SJSA1 (cell line): ENCODE measurements at regions not wholly inside any gene's neighbourhood (a gene's known extent, or its start where the extent isn't known, plus 50 kb on each side); places are given as distances from the start of the nearest gene placed in this dataset.
"Not testable (repeated sequence)": the region's sequence is repeated elsewhere in the genome, so short reads cannot be mapped to it uniquely, and the experiment has no call there.

Source experiments
- DNase-seq, 2 experiments: peaks; one replicate each; pipeline ENCODE4 v3.0.0-alpha.2; 2015 to 2020; ENCODE audit warnings: low spot score in 2 of 2, low read depth in 1 of 2
- H3K27ac ChIP-seq: fragments of 250-450 bp; sonication (Bioruptor Pico); 2 replicates; pipeline ENCODE4 v1.5.1; 2020; ENCODE audit warnings: mild to moderate bottlenecking, moderate library complexity
- H3K27me3 ChIP-seq: fragments of 250-450 bp; sonication (Bioruptor Pico); replicated peaks from 2 replicates; pipeline ENCODE4 v1.5.1; 2020; ENCODE audit warnings: mild to moderate bottlenecking, moderate library complexity
- H3K36me3 ChIP-seq: fragments of 250-450 bp; sonication (Bioruptor Pico); 2 replicates; pipeline ENCODE4 v1.5.1; 2020; ENCODE audit warnings: mild to moderate bottlenecking
- H3K4me1 ChIP-seq: fragments of 250-450 bp; sonication (Bioruptor Pico); replicated peaks from 2 replicates; pipeline ENCODE4 v1.6.1; 2021; ENCODE audit warnings: mild to moderate bottlenecking
- H3K4me3 ChIP-seq: fragments of 250-450 bp; sonication (Bioruptor Pico); 2 replicates; pipeline ENCODE4 v1.5.1; 2020; ENCODE audit warnings: mild to moderate bottlenecking
- H3K9me3 ChIP-seq: fragments of 250-450 bp; sonication (Bioruptor Pico); replicated peaks from 2 replicates; pipeline ENCODE4 v1.5.1; 2020; ENCODE audit warnings: mild to moderate bottlenecking

DNA sequence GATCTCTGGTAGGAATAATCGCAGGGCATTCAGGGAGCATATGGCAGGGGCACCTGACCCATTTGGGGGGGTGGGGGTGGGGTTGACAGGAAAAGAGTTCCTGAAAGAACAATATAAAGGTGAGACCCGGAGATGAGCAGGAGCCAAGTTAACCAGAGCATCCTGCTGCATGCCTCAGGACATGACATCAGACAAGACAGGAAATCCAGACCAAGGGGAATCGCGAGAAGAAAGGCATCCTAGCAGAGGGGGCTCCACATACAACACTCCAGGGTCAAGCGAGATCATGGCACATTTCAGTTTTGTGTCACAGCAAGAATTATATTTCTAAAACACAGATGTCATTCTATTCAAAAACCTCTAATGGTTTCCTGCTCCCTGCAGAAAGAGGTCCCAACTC is 393.1 kb downstream of the COG6 start:
- no peaks in the 10 kb centered on the region for H3K36me3 ChIP-seq
- H3K27ac ChIP-seq, result no peak overlapping the region
- no peaks in the 10 kb centered on the region for H3K4me1 ChIP-seq
- H3K27me3 ChIP-seq, result no peaks in the 10 kb centered on the region
- no peak overlapping the region for H3K4me3 ChIP-seq
- H3K9me3 ChIP-seq, result no peaks in the 10 kb centered on the region
- DNase-seq, result no peak

DNA sequence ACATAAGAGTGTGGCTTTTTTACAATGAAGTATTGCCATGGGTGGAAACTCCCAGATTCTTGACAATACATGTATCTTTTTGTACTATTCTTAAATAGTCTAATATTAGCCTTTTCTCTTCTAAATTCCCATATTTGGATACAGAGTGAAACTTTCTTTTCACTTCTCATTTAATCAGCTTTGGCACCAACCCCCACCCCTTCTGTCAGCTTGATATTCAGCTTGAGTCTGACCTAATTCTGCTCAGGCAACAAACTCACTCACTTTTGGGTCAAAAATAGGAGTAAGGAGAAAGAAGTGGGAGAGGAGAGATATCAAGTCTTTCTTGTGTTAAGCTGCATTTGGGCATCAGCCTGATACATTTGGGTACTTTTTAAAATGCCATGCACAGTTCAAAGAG is 397.5 kb downstream of the COG6 start:
- no peak for DNase-seq
- Histone ChIP-seq H3K4me1 (no peaks in the 10 kb centered on the region), H3K4me3 (no peak overlapping the region), H3K9me3 (no peaks in the 10 kb centered on the region), H3K27ac (no peak overlapping the region), H3K36me3 (no peaks in the 10 kb centered on the region), H3K27me3 (no peaks in the 10 kb centered on the region)

DNA sequence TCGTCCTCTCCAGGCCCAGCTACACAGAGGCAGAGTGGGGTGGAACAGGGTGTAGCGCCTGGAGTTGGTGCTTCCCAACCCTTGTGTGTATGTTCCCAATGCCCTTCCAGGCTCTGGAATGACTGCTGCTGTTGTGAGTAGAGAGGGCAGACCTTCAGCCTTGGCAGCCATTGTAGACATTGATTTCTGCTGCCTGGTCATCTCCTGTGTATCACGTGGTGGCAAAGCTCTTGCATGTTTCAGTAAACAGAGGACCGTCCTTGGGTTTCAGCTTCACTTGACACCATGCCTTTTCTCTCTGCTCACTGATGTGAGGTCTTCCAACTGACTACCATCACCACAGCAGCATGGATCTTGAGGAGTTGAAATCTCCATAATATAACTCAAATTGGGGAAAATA is 397.9 kb downstream of the COG6 start:
- DNase-seq, result no peak
- H3K9me3 ChIP-seq, result no peaks in the 10 kb centered on the region
- H3K27ac ChIP-seq, result no peak overlapping the region
- no peak overlapping the region for H3K4me3 ChIP-seq
- H3K36me3 ChIP-seq, result no peaks in the 10 kb centered on the region
- no peaks in the 10 kb centered on the region for H3K27me3 ChIP-seq
- no peaks in the 10 kb centered on the region for H3K4me1 ChIP-seq

DNA sequence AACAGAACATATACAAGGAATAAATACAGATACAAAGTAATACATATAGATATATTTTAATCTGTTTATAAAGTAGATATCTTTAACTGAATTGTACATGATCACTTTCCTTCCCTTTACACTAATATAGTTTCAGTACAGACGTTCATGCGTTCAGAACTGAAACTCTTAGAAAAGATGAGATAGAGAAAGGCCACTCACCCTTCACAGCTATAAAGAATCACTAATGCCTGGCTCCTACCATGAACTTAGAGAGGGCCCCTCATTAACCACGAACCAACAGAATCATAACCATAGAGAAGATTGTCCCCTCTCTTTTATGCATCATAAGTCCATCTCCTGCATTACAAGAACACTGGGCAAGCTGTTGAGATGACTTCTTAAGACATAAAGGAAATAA is 399.0 kb downstream of the COG6 start:
- H3K27ac ChIP-seq, H3K27me3 ChIP-seq, H3K4me3 ChIP-seq, H3K4me1 ChIP-seq, H3K36me3 ChIP-seq, H3K9me3 ChIP-seq, DNase-seq: not testable (repeated sequence)

DNA sequence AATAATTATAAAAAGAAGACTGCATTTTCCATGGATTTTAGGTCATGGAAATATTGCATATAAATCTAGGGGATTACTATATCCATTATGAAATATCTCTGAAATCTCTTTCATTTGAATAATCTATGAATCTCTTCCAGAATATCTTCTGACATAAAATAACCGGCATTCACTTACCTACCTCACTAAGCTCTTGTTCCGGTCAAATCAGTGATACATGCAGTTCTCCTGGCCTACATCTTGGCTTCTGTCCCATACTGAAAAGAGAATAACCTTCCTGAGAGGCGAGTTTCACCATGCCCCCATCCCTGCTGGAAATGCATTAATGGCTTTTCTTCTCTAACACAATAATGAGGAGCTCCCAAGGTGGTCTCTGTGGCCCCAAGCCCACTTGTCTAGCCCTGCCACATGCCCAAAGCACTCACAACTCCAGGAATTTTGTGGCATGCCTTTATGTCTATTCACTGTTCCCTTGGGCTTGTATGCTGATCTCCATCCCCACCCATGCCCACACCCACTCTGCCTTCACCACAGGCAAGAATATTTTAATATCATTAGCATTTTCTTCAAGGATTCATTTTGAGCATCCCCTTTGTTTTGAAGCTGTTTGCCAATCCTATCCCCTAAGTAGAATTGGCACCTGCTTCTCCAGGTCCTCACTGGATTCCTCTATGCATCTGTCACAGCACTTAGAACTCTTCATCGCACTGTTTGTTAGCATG is 401.6 kb downstream of the COG6 start:
- no peak for DNase-seq
- Histone ChIP-seq H3K27me3 (no peaks in the 10 kb centered on the region), H3K9me3 (no peaks in the 10 kb centered on the region), H3K4me3 (no peak overlapping the region), H3K27ac (no peak overlapping the region), H3K36me3 (no peaks in the 10 kb centered on the region), H3K4me1 (no peaks in the 10 kb centered on the region)

DNA sequence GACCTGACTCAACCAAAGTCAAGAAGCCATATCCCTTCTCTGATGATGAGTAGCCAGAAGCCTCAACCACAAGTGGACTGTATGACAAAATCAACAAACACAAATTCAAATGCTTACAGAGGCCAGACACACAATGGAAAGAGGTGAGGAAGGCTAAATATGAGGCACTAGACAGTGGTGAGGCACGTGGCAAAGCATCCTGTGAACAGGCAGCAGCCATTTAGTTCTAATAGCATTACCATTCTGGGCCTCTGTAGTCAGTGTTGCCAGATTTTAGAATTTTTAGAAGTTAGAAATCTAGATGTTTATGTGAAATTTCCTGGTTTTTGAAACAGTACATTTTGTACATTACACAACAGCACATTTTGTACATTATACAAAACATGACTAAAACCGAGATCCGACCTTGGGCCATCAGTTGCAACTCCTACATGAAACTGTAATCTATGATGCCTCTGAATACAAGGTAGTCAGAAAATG is 403.3 kb downstream of the COG6 start:
- H3K4me3 ChIP-seq, result no peak overlapping the region
- H3K27ac ChIP-seq, result no peak overlapping the region
- no peaks in the 10 kb centered on the region for H3K27me3 ChIP-seq
- no peak for DNase-seq
- no peaks in the 10 kb centered on the region for H3K4me1 ChIP-seq
- no peaks in the 10 kb centered on the region for H3K9me3 ChIP-seq
- no peaks in the 10 kb centered on the region for H3K36me3 ChIP-seq

DNA sequence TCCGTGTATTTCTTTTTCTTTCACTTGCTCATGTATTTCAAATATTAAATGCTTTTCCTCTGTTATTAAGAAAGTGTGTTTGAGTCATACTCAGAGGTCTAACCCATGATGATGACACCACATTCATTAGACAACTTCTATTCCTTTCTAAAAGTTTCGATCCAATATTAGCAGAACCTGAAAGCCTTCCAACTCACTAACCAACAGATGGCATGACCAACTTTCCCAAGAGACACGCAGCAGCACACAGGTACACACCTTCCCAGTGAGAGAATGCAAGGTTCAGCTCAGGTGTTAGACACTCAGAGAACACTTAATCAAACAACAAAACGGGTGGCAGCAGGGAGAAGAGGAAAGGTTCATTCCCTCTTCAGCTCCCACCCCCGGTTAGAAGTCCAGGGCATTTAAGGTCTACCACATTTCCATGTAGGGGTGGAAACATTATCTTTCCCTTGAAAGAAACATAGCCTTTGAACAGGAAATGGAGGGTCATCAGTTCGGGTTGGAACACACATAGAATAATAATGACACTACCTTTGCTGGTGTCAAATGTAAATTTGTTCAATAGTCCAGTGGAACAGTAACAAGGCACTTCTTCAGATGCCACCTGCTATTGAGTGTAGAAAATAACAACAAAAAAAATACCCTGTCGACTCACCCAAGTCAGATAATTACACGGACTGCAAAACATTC is 404.2 kb downstream of the COG6 start:
- Histone ChIP-seq H3K9me3 (no peaks in the 10 kb centered on the region), H3K27me3 (no peaks in the 10 kb centered on the region), H3K36me3 (no peaks in the 10 kb centered on the region), H3K4me3 (no peak overlapping the region), H3K4me1 (peaks cover 5% of the 10 kb centered on the region; the same call in 1 of the 2 replicates), H3K27ac (no peak overlapping the region)
- DNase-seq, result no peak

DNA sequence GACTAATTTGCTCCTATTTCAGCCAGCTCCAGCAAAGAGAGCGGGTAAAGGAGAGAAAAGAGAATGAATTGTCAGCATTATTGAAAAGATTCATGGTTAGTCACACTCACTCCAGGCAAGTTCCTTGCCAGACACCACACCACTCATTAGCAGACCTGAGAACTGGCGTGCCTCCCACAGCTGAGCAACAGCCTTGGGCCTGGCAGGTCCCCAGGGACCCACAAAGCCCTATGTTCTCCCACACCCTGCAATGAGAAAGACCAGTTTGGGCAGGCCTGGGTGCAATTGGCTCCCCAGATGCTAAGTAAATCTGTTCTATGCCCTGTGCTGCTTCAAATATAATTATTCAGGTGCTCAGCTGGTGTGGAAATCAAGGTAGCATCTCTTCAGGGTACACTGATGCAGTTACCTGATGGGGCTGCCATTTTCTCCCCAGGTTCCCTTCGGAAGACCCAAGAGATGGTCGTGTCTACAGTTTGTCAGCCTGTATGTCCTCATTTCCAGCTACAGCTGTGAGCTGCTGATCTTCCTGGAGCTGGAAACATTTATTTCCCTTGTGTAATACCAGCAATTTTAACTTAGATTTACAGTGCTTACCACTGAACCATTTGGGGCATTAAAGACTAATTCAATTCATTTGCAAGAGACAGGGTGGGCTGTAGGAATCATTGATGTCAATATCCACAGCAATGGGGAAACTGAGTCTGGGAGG is 405.0 kb downstream of the COG6 start:
- Histone ChIP-seq H3K4me3 (no peak overlapping the region), H3K36me3 (no peaks in the 10 kb centered on the region), H3K9me3 (no peaks in the 10 kb centered on the region), H3K27ac (no peak overlapping the region), H3K4me1 (peaks cover 7% of the 10 kb centered on the region; the same call in 1 of the 2 replicates), H3K27me3 (no peaks in the 10 kb centered on the region)
- DNase-seq, result no peak

DNA sequence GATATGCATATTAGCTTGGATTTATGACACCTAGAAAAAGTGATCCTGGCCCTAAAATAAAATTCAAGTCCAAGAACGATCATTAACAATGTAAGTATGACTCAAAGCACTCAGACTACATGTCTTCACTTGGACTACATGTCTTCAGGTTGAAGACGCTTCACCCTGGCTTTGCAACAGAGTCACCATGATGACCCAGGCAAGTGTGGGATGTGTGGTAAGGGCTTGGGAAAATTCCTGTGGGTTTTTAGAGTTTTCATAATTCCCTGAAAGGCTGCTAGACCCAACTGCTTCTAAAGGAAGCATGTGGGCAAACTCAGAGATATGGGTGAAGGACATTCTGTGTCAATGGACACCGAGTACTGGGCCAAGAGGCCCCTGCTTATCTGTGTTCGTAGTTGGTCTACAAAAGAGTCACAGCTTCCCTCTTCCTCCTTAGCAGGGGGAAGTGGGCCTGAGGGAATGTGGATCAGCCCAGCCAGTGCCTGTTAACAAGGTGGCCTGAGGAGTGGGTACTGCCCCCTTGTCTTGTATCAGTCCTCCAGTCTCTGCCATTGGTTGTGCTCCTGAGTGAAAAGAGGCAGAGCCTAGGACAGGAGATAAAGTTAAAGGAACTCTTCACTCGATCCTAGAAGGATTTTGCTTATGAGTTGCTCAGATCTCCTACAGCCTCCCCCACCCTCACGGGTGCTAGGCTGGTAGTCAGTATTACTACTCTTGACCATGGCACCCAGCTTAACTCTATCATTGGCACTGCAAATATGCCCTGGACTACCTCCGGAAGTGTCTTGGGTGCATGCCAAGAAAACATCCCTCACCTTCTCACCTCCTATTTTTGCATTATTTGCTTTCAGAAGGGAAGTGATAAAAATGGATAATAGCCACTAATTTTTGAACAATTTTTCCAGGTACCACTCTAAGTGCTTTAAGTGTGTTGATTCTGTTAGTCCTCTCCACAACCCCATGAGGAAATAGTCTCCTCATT is 406.3 kb downstream of the COG6 start:
- DNase-seq, result no peak
- no peaks in the 10 kb centered on the region for H3K9me3 ChIP-seq
- no peak overlapping the region for H3K4me3 ChIP-seq
- H3K27me3 ChIP-seq, result no peaks in the 10 kb centered on the region
- no peaks in the 10 kb centered on the region for H3K36me3 ChIP-seq
- H3K27ac ChIP-seq, result no peak overlapping the region
- H3K4me1 ChIP-seq, result peaks cover 7% of the 10 kb centered on the region; the same call in 1 of the 2 replicates

DNA sequence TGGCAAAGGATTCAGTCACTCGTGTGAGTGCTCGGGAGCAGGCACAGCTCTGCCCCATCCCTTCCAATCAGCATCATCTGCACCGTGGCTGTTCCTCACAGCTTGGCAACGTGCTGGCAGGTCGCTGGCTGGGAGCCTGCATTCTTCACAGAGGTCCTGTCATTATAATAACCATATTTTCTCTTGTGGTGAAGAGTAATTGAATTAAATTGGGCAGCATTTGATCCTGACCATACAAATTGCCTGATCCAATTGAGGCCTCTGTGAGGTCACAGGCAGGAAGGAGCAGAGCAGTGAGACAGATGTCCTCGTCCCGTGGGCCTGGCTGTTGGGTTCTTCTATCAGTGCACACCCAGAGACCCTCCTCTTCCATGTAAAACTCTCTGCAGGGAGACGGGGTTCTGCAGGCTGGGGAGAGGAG is 407.8 kb downstream of the COG6 start:
- H3K36me3 ChIP-seq, result no peaks in the 10 kb centered on the region
- H3K4me1 ChIP-seq, result peaks cover 7% of the 10 kb centered on the region; the same call in 1 of the 2 replicates
- H3K27ac ChIP-seq, result no peak overlapping the region
- H3K27me3 ChIP-seq, result no peaks in the 10 kb centered on the region
- DNase-seq, result no peak
- no peaks in the 10 kb centered on the region for H3K9me3 ChIP-seq
- no peak overlapping the region for H3K4me3 ChIP-seq

DNA sequence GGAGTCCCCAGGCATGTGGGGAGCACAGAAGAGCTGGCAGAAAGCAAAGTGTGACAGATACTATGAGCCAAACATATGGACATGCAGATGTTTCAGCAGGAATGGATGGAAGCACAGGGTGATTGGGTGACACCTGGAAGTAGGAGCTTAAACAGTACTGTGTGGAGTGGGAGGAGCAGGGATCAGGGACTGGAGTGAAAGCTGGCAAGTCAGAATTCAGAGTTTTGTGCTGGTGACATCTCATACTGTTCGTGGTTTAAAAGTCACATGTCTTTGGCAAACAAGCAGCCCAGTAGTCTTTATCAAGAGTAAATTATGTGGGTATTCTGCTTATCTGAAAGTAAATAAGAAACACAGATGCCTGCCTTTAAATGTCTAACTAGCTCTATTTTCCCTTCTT is 408.2 kb downstream of the COG6 start:
- no peak for DNase-seq
- no peak overlapping the region for H3K27ac ChIP-seq
- H3K36me3 ChIP-seq, result no peaks in the 10 kb centered on the region
- H3K27me3 ChIP-seq, result no peaks in the 10 kb centered on the region
- no peaks in the 10 kb centered on the region for H3K9me3 ChIP-seq
- no peak overlapping the region for H3K4me3 ChIP-seq
- H3K4me1 ChIP-seq, result peaks cover 7% of the 10 kb centered on the region; the same call in 1 of the 2 replicates

DNA sequence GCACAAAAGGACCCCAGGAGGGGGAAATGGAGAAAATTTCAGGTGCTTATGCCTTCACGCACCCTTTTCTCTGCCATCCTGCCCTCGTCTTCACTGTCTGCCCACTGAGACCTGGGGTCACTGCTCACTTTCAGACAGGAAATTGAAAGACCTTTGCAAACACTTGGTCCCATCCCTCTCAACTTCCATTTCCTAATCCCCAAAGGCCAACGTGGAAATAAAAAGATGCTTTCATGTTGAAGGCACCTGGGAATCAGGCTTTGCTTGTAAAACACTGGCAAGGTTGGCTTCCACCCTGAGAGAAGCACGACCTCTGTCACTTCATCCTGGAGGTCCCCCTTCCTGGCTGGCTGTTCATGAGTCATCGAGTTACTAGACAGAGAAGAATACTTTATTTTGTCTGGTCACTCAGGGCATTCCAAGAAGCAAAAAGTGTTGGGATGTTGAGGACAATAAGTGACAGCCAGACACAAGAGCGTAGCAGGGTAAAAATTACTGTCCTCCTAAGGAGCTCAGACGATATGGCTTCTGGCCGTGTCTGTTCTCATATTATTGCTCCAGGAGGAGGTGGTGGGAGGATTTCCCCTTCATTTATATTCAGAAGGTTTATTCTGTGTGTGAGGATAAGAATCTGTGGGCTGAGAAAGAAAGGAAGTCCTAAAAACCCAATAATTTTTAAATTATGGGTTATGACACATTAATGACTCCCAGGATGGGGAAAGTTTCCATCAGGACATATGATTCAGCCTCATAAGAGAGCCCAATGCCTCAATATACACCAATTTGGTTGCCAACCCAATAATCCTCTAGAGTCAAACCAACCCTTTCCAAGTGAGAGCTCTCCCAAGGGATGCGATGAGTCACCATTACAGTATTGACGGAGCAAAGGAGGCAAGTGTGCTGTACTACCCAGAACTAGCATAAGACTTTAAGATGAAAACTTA is 409.0 kb downstream of the COG6 start:
- peaks cover 7% of the 10 kb centered on the region; the same call in 1 of the 2 replicates for H3K4me1 ChIP-seq
- no peaks in the 10 kb centered on the region for H3K36me3 ChIP-seq
- no peak overlapping the region for H3K27ac ChIP-seq
- DNase-seq, result no peak
- H3K27me3 ChIP-seq, result no peaks in the 10 kb centered on the region
- H3K4me3 ChIP-seq, result no peak overlapping the region
- no peaks in the 10 kb centered on the region for H3K9me3 ChIP-seq
